22Rv1 (cell line): ENCODE measurements at regions not wholly inside any gene's neighbourhood (a gene's known extent, or its start where the extent isn't known, plus 50 kb on each side); places are given as distances from the start of the nearest gene placed in this dataset.
"Not testable (repeated sequence)": the region's sequence is repeated elsewhere in the genome, so short reads cannot be mapped to it uniquely, and the experiment has no call there.

Experiments used
- H3K27ac ChIP-seq: fragments of 450-650 bp; 2 replicates; pipeline ENCODE4 v1.5.1; 2017
- ZFX ChIP-seq: fragments of 450-650 bp; IDR thresholded peaks from 2 replicates; pipeline ENCODE4 v1.6.1; 2017; ENCODE audit warnings: antibody characterized with exemption, borderline replicate concordance
- TF ChIP-seq, protein P1 (sequence below): fragments of 450-650 bp; IDR thresholded peaks from 2 replicates; pipeline ENCODE4 v1.5.1; 2017; ENCODE audit warnings: mild to moderate bottlenecking

DNA sequence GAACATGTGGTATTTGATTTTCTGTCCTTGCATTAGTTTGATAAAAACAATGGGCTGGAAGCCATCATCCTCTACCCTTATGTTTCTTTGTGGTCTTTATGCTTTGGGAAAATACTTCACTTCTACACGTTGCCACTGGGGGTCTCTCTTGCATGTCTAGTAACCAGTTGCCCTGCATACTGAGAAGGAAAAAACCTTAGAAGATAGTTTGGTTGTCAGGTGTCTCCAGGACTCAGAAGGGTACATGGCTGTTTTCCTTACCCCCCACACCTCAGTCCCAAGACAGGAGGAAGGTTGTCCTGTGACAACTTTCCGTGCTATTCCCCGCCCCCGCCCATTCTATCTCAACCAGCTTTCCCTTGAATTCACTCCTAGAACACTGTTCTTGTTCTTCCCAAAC lies 62.1 kb upstream of the LANCL3 start:
- TF ChIP-seq ZFX, result no peak
- TF ChIP-seq, protein P1, sequence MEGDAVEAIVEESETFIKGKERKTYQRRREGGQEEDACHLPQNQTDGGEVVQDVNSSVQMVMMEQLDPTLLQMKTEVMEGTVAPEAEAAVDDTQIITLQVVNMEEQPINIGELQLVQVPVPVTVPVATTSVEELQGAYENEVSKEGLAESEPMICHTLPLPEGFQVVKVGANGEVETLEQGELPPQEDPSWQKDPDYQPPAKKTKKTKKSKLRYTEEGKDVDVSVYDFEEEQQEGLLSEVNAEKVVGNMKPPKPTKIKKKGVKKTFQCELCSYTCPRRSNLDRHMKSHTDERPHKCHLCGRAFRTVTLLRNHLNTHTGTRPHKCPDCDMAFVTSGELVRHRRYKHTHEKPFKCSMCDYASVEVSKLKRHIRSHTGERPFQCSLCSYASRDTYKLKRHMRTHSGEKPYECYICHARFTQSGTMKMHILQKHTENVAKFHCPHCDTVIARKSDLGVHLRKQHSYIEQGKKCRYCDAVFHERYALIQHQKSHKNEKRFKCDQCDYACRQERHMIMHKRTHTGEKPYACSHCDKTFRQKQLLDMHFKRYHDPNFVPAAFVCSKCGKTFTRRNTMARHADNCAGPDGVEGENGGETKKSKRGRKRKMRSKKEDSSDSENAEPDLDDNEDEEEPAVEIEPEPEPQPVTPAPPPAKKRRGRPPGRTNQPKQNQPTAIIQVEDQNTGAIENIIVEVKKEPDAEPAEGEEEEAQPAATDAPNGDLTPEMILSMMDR, result peak; percentile 55
- no peak overlapping the region for H3K27ac ChIP-seq

GRCh38 chrX:37516512-37516911 lies 54.9 kb upstream of the LANCL3 start:
- not testable (repeated sequence) for H3K27ac ChIP-seq

DNA sequence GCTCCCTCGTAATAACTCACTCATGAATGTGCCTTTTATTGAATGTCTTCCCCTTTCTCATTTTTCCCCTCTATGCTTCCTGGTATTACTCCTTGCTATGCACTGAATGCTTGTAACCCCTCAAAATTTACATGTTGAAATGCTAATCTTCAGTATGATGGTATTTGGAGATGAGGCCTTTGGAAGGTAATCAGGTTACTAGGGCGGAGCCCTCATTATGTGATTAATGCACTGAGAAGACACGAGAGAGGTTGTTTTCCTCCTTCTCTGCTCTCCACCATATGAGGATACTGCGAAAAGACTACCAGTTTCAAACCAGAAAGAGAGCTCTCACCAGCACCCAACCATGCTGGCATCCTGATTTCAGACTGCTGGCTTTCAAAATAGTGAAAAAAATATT lies 52.2 kb upstream of the LANCL3 start:
- H3K27ac ChIP-seq, result not testable (repeated sequence)

DNA sequence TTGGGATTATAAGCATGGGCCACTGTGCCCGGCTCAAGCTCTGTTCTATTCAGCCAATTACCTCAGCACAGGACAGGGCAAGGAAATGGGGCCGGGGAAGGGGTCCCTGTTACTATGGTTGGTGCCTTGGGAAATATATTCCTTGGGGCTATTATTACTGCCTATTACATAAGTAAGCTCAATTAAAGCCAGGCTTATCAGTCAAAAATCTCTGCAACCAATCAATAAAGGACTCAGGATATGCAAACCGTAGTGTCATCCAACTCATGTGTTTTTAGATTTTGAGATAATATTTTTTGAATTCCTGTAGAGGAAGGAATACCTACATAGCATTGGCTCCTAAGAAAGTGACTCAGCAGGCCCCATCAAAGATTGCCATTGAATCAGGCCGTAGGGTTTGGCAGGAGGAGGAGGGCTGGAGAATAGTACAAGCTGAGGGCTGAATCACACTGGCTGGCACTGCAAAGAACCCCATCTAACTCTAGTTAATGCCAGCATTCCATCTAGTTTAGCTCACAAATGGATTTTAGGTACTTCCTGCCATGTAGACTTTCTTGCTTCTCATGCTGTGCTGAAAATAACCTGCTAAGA lies 50.5 kb upstream of the LANCL3 start:
- not testable (repeated sequence) for H3K27ac ChIP-seq
